Activated CD4-positive, alpha-beta T cell treated with anti-CD3 and anti-CD28 coated beads, Interleukin-2, amount 50 U/mL, for 4 hours (primary cell): ENCODE measurements at regions not wholly inside any gene's neighbourhood (a gene's known extent, or its start where the extent isn't known, plus 50 kb on each side); places are given as distances from the start of the nearest gene placed in this dataset.

Experiments used
- DNase-seq, 2 experiments: peaks; one replicate each; pipeline ENCODE4 v3.0.0-alpha.2; 2020

- no peak for DNase-seq
These were observed 63.3 kb upstream of the THSD7A start for GRCh38 chr7:11895337-11895736.

GRCh38 chr7:11896663-11897062 is 64.7 kb upstream of the THSD7A start:
- DNase-seq, result no peak

DNA sequence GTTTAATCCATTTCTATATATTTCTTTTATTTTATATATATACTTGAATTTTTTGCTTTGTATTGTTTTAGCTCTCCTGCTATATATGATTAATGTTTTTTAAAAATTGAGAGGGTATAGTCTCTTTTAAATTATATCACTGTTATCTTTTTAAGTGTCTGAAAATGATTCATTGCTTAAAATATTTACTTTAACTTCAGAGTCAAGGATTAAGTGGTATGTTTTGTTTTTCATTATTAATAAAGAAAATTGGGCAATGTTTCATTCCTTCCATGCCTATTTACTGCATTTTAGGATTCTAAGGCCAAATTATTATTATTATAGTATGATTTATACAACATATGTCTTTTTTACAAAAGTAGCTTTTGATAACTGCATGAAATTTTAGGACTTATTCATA is 67.2 kb upstream of the THSD7A start:
- DNase-seq, result no peak

- no peak for DNase-seq
These were observed 78.3 kb upstream of the THSD7A start for GRCh38 chr7:11910253-11910652.

DNA sequence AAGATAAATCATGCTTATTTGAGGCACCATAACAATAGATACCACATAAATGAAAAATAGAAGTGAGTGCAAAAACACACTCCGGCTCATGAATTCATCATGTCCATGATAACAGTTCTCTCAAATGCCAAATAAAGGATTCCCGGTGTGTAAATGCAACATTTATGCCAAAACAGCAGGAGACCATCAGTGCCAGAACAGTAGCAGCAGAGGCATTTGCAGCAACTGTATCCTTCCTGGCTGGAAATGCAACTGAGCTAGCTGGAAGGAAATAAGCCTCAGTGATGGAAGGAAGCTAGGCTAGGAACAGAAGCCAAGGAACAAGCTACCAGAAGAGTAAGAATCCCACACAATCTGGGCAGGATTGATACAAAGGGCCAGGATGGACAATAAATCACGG is 79.9 kb upstream of the THSD7A start:
- no peak for DNase-seq

DNA sequence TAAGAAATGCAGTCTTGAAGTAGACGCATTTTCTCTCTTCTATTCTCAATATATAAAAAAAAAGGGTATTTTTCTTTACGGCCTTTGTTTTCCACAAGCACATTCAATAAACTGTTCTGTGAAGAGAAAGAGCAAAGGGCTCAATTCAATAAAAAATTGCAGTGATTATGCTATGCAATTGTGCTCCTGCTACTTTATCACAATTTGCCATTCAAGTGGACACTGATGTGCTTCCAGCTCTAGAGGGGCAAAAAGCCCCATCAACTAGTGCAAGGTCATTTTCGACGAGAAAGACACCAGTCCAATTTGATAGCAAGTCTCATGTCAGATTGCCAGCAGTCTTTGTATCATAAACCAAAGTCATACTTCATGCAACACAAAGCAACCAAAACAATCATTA is 82.6 kb upstream of the THSD7A start:
- no peak for DNase-seq

GRCh38 chr7:11923376-11923930 is 91.5 kb upstream of the THSD7A start:
- DNase-seq, result no peak

GRCh38 chr7:11931307-11931706 is 99.3 kb upstream of the THSD7A start:
- no peak for DNase-seq

DNA sequence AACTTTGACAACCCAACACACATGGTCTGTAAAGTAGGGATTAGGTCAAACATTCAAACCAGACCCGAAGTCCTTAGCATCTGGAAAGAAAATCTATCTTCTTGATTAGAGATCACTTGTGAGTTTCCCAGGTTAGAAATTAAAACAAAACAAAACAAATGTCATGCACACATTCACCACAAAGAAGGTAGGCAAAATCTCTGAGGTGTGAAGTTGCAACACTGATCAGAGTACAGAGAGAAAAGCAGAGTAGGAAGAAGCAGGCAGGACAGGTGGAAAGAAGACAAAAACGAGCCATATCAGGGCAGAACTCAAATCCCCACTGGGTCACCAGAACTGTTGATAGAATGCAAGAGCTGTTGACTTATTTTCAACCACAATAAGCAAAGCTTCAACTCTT is 102.8 kb upstream of the THSD7A start:
- no peak for DNase-seq

DNA sequence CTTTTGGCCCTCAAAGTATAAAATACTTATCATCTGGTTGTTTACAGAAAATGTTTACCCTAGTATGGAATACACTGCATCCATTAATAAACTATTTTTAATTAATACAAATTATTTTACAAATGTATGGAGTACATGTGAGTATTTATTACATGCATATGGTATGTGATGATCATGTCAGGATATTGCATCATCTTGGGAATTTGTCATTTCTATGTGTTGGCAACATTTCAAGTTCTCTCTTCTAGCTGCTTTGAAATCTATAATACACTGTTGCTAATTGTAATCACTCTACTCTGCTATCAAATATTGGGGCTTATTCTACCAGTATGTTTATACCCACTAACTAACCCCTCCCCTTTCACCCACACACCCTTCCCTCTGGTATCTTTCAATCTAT is 103.9 kb upstream of the THSD7A start:
- no peak for DNase-seq

GRCh38 chr7:11946794-11947193 is 114.8 kb upstream of the THSD7A start:
- no peak for DNase-seq

DNA sequence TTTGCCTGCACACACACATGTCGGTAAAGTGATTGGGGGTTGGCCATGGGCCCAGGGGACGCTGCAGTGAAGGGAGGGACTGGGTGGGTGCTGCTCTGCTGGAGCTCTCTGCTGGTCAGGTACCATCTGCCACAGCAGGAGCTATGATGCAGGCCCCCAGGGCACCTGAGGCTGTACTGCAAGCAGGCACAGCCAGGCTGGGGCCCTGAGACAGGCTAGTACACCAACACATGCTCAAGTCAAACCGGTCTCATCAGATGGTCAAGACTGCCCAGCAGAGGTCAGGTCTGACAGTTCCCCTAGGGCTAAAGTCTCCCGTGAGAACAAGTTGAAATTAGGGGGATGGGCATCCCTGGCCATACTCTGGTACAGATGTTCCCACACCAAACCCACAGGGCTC is 118.3 kb upstream of the THSD7A start:
- no peak for DNase-seq

DNA sequence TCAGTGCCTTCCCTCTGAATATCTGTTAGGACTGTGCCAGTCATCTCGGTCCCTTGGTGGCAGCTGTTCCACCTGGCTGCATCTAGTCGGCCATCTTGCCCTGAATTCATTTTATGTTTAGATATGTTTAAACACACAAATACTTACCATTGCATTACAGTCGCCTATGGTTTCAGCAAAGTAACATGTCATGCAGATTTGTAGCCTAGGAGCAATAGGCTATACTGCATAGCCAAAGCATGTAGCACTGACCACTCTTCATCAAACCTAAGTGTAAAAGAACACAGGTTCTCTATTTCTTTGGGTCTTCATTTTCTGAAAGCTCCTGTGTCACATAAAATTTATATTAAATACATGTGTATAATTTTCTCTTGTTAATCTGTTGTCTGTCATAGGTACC is 118.9 kb upstream of the THSD7A start:
- no peak for DNase-seq

- DNase-seq, result no peak
These were observed 119.9 kb upstream of the THSD7A start for GRCh38 chr7:11951909-11952308.

DNA sequence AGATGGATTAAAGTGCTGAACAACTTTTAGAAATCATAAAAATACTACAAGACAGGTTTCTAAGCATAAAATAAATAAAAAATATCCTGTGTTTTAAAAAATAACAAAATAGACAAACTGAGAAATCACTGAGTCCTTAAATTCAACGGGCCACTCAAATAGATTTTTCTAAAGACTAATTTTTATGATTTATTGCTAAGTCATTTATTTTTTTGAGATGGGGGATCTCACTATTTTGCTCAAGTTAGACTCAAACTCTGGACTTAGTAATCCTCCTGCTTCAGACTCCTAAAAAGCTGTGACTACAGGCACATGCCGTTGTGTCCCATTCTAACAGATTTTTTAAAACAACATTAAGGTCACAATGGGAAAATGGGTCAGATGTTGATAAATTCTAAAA is 121.0 kb upstream of the THSD7A start:
- no peak for DNase-seq

DNA sequence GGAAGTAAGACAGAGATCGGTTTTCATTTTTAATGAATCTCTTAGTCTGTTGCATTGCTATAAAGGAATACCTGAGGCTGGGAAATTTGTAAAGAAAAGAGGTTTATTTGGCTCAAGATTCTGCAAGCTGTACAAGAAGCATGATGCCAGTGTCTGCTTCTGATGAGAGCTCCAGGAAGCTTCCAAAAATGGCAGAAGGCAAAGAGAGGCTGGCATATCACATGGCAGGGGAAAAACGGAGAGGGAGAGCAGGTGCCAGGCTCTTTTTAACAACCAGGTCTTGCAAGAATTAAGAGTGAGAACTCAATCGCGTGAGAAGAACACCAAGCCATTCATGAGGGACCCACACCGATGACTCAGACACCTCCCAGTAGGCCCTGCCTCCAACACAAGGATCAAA is 125.0 kb upstream of the THSD7A start:
- DNase-seq, result no peak

GRCh38 chr7:11957956-11958355 is 126.0 kb upstream of the THSD7A start:
- DNase-seq, result no peak

DNA sequence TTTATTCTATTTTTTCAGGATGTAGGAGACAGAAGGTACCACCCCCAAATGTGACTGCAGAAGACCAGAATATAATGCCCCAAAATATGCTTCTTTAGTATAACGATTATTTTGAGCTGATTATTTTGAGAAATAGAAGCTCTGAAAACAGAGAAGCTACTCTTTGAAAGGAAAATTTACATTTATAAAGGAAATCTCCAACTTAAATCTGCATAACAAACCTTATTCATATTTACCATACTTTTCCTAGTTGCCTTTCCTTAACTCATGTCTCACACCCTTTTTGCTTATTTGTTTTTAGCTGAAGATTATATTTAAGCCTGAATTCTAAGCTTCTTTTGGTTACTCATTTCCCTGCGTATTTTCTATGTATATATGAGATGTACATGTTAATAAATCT is 127.1 kb upstream of the THSD7A start:
- no peak for DNase-seq

DNA sequence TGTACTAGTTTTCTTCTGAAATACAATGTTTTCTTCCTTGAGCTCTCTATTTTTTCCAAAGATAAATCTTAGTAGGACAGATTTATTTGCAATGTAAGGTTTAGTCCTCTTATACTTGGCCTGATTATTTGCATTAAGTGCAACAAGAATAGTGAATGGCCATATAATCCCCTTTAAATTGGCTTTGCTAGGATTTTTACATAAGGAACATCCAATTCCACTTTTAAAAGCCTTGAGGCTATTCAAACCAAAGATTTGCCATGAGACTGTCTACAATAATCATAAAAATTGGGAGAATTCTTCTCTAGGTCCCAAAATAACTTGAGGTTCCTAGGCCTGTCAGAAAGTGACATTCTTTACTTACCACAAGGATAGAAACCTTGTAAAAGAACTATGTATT is 128.6 kb upstream of the THSD7A start:
- no peak for DNase-seq

DNA sequence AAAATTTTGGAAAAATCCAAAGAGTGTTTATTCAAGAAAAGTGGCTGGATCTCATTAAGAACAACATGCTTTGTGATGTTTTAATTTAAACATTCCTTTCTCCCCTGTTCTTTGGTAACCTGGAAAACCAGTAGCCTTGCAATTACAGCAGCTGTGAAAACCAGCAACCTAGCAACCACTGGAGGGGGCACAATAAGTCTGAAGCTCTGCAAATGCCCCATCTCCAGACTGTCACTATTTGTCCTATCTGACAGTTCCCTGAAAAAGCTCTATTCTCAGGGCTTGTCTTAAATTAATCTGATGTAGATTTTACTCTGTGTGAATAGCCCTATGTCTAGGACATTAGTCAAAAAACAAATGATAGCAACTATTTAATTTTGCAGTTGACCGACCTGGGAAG is 137.6 kb upstream of the THSD7A start:
- DNase-seq, result no peak

DNA sequence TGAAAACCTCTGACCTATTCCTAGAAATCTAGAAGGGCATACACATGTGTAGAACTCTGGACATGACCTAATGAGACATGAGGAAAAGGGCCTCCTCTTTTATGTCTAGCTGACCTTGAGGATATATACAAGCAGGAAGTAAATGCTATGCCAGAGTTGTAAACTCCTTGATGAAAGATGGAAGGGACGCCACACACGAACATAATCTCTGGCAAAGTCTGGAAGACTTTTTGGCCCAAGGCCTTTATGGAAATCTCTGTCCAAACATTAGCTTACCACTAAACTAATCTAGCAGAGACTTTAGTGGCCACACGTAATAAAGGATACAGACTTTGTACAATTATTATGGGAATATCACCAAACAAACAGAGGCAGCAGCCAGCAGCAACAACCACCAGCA is 138.1 kb upstream of the THSD7A start:
- DNase-seq, result no peak

DNA sequence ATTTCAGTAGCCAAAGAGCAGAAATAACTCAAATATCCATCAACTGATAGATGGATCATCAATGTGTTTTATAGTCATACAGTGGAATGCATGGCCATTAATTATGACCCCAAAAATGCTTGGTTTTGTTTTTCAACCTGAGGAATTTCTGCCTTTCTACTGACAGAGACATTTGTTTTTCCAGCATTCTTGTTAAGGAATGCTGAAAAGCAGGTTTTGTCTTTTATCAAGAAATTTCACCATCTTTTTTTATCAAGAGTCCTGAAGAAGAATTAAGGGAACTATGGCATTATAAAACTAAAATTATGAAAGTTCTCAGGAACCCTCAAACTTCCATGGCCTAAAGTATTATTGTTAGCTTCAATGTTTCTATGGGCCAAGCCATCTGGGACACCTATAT is 153.4 kb upstream of the THSD7A start:
- DNase-seq, result no peak

DNA sequence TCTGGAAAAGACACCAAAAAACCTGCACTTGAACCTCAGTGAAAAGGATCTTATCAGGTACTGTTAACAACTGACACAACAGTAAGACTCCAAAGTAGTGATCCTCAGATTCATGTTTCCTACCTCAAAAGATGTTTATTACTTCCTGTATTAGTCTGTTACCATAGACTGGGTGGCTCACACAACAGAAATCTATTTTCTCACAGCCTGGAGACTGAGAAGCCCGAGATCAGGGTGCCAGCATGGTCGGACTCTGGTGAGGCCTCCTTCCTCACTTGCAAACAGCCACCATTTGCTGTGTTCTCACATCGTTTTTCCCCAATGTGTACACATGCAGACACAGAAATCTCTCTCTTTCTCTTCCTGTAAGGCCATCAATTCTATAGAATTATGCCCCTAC is 154.0 kb upstream of the THSD7A start:
- DNase-seq, result no peak

DNA sequence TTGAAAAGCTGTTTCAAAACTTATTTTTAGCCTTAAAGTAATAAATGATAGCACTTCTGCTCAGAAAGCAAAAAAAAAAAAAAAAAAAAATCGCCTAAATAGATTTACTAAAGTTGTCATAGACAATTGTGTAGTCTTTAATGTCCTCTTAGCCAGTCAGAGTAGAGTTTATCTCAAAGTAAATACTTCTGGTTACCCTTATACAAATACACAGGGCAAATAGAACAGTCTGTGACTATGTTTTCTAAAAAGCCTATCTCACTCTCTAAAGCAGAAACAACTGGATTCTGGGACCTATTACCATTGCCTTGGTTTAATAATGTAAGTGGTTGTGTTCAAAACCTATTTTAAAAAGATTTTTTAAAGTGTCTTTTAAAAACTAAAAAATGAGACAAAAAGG is 156.2 kb upstream of the THSD7A start:
- DNase-seq, result no peak

DNA sequence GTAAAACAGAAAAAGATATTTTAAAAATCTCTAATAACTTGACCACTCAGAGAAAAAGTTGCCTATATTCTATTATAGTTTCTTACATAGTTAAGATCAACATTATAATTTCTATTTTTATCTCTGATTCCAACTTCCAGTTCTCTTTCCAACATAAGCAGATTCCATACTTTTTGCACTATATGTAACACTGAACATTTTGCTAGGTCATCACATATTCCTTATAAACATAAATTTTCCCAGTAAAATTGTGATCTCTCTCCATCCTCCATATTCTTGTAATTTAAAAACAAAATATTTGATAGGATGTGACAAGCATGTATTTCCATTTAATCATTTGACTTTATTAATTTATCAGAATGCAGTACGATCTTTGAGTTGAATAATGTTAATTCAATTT is 170.4 kb upstream of the THSD7A start:
- no peak for DNase-seq

DNA sequence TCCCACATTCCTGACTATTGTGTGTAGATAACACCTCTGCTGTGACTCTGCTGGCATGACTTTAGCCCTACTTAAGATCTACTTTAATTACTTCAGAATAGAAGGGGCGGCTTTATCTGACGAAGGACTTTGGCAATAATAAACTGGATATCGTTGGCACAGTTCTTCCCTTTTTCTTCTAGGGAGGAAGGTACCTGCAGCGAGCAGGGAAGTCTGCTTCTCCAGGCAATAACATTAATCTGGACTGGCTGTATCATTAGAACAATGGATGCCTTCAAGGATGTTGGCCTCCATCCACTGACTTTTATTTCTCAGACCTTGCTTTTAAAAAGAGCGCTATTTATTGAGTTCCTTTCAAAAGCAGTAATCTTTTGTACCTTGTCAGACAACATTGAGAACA is 172.6 kb upstream of the THSD7A start:
- DNase-seq, result no peak
